Activated naive CD4-positive, alpha-beta T cell treated with anti-CD3 and anti-CD28 coated beads, Interleukin-2, amount 50 U/mL, for 24 hours (primary cell): ENCODE measurements at regions not wholly inside any gene's neighbourhood (a gene's known extent, or its start where the extent isn't known, plus 50 kb on each side); places are given as distances from the start of the nearest gene placed in this dataset.

Source experiments
- H3K27ac Mint-ChIP-seq: one replicate; pipeline ENCODE4 v1.8.0; 2021; ENCODE audit warnings: mild to moderate bottlenecking, mixed read lengths
- H3K27me3 Mint-ChIP-seq: one replicate; pipeline ENCODE4 v1.8.0; 2021; ENCODE audit warnings: mixed read lengths
- H3K36me3 Mint-ChIP-seq: one replicate; pipeline ENCODE4 v1.8.0; 2021; ENCODE audit warnings: mixed read lengths
- H3K4me1 Mint-ChIP-seq: one replicate; pipeline ENCODE4 v1.8.0; 2021; ENCODE audit warnings: mixed read lengths
- H3K4me3 Mint-ChIP-seq: one replicate; pipeline ENCODE4 v1.8.0; 2021; ENCODE audit warnings: mild to moderate bottlenecking, mixed read lengths
- H3K9me3 Mint-ChIP-seq: one replicate; pipeline ENCODE4 v1.8.0; 2021; ENCODE audit warnings: mixed read lengths

- no peak overlapping the region for H3K4me3 Mint-ChIP-seq
- peaks cover 8% of the 10 kb centered on the region for H3K27me3 Mint-ChIP-seq
- H3K36me3 Mint-ChIP-seq: peaks cover 9% of the 10 kb centered on the region
- peaks cover 13% of the 10 kb centered on the region for H3K9me3 Mint-ChIP-seq
- H3K27ac Mint-ChIP-seq: no peak overlapping the region
- H3K4me1 Mint-ChIP-seq: no peaks in the 10 kb centered on the region
Observed at GRCh38 chr3:141669434-141669833, 68.7 kb upstream of the RNF7 start.

GRCh38 chr3:141677701-141678100 is 60.4 kb upstream of the RNF7 start:
- Mint-ChIP-seq H3K4me3 (no peak overlapping the region), H3K36me3 (peaks cover 4% of the 10 kb centered on the region), H3K9me3 (no peaks in the 10 kb centered on the region), H3K27ac (no peak overlapping the region), H3K27me3 (peaks cover 3% of the 10 kb centered on the region), H3K4me1 (peaks cover 12% of the 10 kb centered on the region)

GRCh38 chr3:141680620-141681389 is 57.3 kb upstream of the RNF7 start:
- Mint-ChIP-seq H3K27ac (no peak overlapping the region), H3K9me3 (no peaks in the 10 kb centered on the region), H3K4me1 (peaks cover 13% of the 10 kb centered on the region), H3K4me3 (no peak overlapping the region), H3K36me3 (no peaks in the 10 kb centered on the region), H3K27me3 (no peaks in the 10 kb centered on the region)

- no peaks in the 10 kb centered on the region for H3K9me3 Mint-ChIP-seq
- H3K4me3 Mint-ChIP-seq: no peak overlapping the region
- no peak overlapping the region for H3K27ac Mint-ChIP-seq
- H3K4me1 Mint-ChIP-seq: peaks cover 18% of the 10 kb centered on the region
- no peaks in the 10 kb centered on the region for H3K36me3 Mint-ChIP-seq
- no peaks in the 10 kb centered on the region for H3K27me3 Mint-ChIP-seq
Observed at GRCh38 chr3:141681390-141681780, 56.7 kb upstream of the RNF7 start.

- H3K27me3 Mint-ChIP-seq: no peaks in the 10 kb centered on the region
- peaks cover 25% of the 10 kb centered on the region for H3K4me1 Mint-ChIP-seq
- H3K27ac Mint-ChIP-seq: no peak overlapping the region
Observed at GRCh38 chr3:141682007-141682406, 56.1 kb upstream of the RNF7 start.

GRCh38 chr3:141682921-141683320 is 55.2 kb upstream of the RNF7 start:
- Mint-ChIP-seq H3K4me3 (no peak overlapping the region), H3K9me3 (no peaks in the 10 kb centered on the region), H3K27ac (no peak overlapping the region), H3K36me3 (no peaks in the 10 kb centered on the region), H3K4me1 (peaks cover 27% of the 10 kb centered on the region), H3K27me3 (no peaks in the 10 kb centered on the region)

More at GRCh38 chr3:141682007-141682406, 56.1 kb upstream of the RNF7 start:
- no peak overlapping the region for H3K4me3 Mint-ChIP-seq
- H3K36me3 Mint-ChIP-seq: no peaks in the 10 kb centered on the region
- H3K9me3 Mint-ChIP-seq: no peaks in the 10 kb centered on the region

- Mint-ChIP-seq H3K4me1 (peaks cover 27% of the 10 kb centered on the region), H3K27ac (no peak overlapping the region), H3K4me3 (no peak overlapping the region)
Observed at GRCh38 chr3:141684758-141685157, 53.3 kb upstream of the RNF7 start.

GRCh38 chr3:141686466-141687291 is 51.4 kb upstream of the RNF7 start:
- Mint-ChIP-seq H3K4me1 (peaks cover 24% of the 10 kb centered on the region), H3K4me3 (peak overlapping the region; percentile 86), H3K27me3 (no peaks in the 10 kb centered on the region), H3K36me3 (no peaks in the 10 kb centered on the region), H3K9me3 (no peaks in the 10 kb centered on the region), H3K27ac (peak overlapping the region; percentile 68)

More at GRCh38 chr3:141684758-141685157, 53.3 kb upstream of the RNF7 start:
- H3K9me3 Mint-ChIP-seq: no peaks in the 10 kb centered on the region
- no peaks in the 10 kb centered on the region for H3K27me3 Mint-ChIP-seq
- no peaks in the 10 kb centered on the region for H3K36me3 Mint-ChIP-seq
